Adipocyte (in vitro differentiated cells): ENCODE measurements at regions not wholly inside any gene's neighbourhood (a gene's known extent, or its start where the extent isn't known, plus 50 kb on each side); places are given as distances from the start of the nearest gene placed in this dataset.
"Not testable (repeated sequence)": the region's sequence is repeated elsewhere in the genome, so short reads cannot be mapped to it uniquely, and the experiment has no call there.

Experiments
- DNase-seq: peaks from one replicate; pipeline ENCODE4 v3.0.0-alpha.2; 2015; ENCODE audit warnings: low read depth
- H3K27me3 ChIP-seq: replicated peaks from 2 replicates; pipeline ENCODE4 v1.7.0; 2013; ENCODE audit warnings: mild to moderate bottlenecking, low read length, moderate library complexity; ENCODE audit not compliant: control insufficient read depth, insufficient read depth
- H3K36me3 ChIP-seq: 2 replicates; pipeline ENCODE4 v1.7.0; 2013; ENCODE audit warnings: low read length, mild to moderate bottlenecking, moderate library complexity; ENCODE audit not compliant: control insufficient read depth, insufficient read depth, severe bottlenecking
- H3K4me1 ChIP-seq: 2 replicates; pipeline ENCODE4 v1.7.0; 2013; ENCODE audit warnings: mild to moderate bottlenecking, low read length, moderate library complexity; ENCODE audit not compliant: control insufficient read depth, insufficient read depth
- H3K4me3 ChIP-seq: 2 replicates; pipeline ENCODE4 v1.7.0; 2013; ENCODE audit warnings: mild to moderate bottlenecking, low read length, moderate library complexity
- H3K9ac ChIP-seq: 2 replicates; pipeline ENCODE4 v1.7.0; 2013; ENCODE audit warnings: mild to moderate bottlenecking, low read length, moderate library complexity
- H3K9me3 ChIP-seq: 2 replicates; pipeline ENCODE4 v1.7.0; 2013; ENCODE audit warnings: mild to moderate bottlenecking, low read length, moderate library complexity; ENCODE audit not compliant: control insufficient read depth

GRCh38 chrX:13219991-13220764 lies 99.7 kb downstream of the ATXN3L start:
- Histone ChIP-seq H3K36me3 (no peaks in the 10 kb centered on the region), H3K9ac (no peak overlapping the region), H3K9me3 (peaks cover under 1% of the 10 kb centered on the region), H3K27me3 (peaks cover 5% of the 10 kb centered on the region), H3K4me1 (peaks cover 4% of the 10 kb centered on the region), H3K4me3 (no peak overlapping the region)
- DNase-seq, result peak; percentile 31

DNA sequence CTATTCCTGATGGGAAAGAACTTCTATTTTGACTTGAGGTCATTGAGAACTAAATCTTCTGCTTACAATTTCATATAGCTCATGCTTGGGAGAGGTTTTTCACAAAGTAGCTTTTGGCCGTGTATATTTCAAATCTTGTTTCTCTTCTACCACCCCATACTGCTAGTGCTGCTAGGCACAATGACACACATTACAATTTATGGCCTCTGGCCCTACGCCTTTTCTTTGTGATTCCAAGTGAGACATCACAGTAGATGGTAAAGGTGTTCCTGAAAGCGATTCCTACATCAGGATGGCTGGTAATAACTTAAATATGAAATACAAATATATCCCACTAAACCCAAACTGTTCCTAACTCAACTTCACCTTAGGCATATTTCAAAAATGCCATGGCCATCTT lies 101.1 kb downstream of the ATXN3L start:
- Histone ChIP-seq H3K4me3 (no peak overlapping the region), H3K9ac (no peak overlapping the region), H3K9me3 (peaks cover 4% of the 10 kb centered on the region), H3K4me1 (peaks cover 4% of the 10 kb centered on the region), H3K36me3 (no peaks in the 10 kb centered on the region), H3K27me3 (no peaks in the 10 kb centered on the region)
- no peak for DNase-seq

DNA sequence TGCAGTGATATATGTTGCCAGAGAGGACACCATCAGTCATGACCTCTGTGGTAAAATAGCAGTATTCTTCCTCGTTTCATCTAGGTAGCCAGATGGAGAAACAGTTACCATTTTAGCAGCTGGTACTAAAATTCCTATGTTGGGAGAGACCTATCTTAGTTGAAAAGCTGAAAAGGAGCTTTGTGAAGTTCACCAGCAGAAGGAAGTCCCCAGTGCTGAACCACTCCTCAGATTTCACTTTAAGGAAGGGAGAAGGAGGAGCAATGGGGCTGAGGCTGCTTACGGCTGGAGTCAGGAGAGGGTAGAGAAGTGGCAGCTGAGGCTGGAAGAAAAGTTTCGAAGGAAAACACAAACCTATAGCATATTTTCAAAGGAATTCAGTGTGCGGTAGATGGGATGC lies 103.7 kb downstream of the ATXN3L start:
- DNase-seq, result peak; percentile 33
- H3K9ac ChIP-seq, result peak overlapping the region; percentile 33
- no peak overlapping the region for H3K4me3 ChIP-seq
- H3K27me3 ChIP-seq, result no peaks in the 10 kb centered on the region
- peaks cover 4% of the 10 kb centered on the region for H3K9me3 ChIP-seq
- H3K4me1 ChIP-seq, result peaks cover 9% of the 10 kb centered on the region
- H3K36me3 ChIP-seq, result no peaks in the 10 kb centered on the region

GRCh38 chrX:13215729-13216128 lies 104.1 kb downstream of the ATXN3L start:
- H3K36me3 ChIP-seq, result no peaks in the 10 kb centered on the region
- peaks cover 9% of the 10 kb centered on the region for H3K4me1 ChIP-seq
- DNase-seq, result peak; percentile 59
- peak overlapping the region; percentile 33 for H3K9ac ChIP-seq
- H3K9me3 ChIP-seq, result peaks cover 4% of the 10 kb centered on the region
- H3K4me3 ChIP-seq, result no peak overlapping the region
- no peaks in the 10 kb centered on the region for H3K27me3 ChIP-seq

GRCh38 chrX:13212191-13212651 lies 107.6 kb downstream of the ATXN3L start:
- Histone ChIP-seq H3K27me3 (no peaks in the 10 kb centered on the region), H3K4me1 (peaks cover 9% of the 10 kb centered on the region), H3K9me3 (peaks cover 4% of the 10 kb centered on the region), H3K4me3 (no peak overlapping the region), H3K36me3 (no peaks in the 10 kb centered on the region), H3K9ac (peak overlapping the region; percentile 36)
- DNase-seq, result peak; percentile 34

- not testable (repeated sequence) for H3K4me3 ChIP-seq, H3K27me3 ChIP-seq, H3K9me3 ChIP-seq, DNase-seq, H3K9ac ChIP-seq, H3K36me3 ChIP-seq, H3K4me1 ChIP-seq
Measured at GRCh38 chrX:13210142-13210541, 109.7 kb downstream of the ATXN3L start.

DNA sequence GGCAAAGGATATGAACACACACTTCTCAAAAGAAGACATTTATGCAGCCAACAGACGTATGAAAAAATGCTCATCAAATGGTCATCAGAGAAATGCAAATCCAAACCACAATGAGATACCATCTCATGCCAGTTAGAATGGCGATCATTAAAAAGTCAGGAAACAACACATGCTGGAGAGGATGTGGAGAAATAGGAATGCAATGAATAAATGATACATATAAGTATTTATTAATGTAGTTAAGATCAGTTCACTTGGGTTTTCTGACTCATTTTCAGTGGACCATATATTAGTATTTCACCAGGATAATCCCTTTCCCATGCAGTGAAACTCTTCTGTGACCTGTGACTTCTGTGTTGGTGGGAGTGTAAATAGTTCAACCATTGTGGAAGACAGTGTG lies 110.1 kb downstream of the ATXN3L start:
- not testable (repeated sequence) for H3K4me3 ChIP-seq, H3K9ac ChIP-seq, DNase-seq, H3K36me3 ChIP-seq, H3K4me1 ChIP-seq, H3K27me3 ChIP-seq, H3K9me3 ChIP-seq

DNA sequence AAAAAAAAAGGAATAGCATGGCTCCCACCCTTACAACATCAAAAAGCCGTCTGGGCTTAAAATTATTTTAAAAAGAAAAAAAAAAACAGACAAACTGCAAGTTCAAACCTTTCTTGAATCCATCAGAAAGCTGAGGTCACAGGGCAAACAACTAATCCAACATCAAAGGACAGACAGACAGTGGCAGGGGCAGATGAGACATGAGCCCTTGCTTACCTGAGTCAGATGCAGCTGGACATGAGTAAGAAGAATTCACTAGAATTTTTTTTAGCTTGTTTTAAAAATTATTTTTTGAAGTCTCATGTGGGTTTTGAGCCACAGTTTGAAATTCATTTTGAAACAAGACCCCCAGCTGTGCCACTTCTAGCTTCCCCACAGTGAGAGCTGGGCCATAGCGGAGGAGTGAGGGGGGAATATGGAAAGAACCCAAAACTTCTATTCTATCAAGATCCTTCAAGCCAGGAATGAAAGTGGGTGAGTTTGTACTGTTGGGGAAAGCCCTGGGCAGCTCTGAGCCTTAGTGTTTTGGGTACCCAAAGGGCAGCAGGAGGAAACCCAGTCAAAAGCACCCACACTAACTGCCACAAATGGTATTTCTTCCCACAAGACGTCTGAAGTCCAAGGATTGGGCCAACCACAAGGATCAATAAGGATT lies 111.4 kb downstream of the ATXN3L start:
- H3K36me3 ChIP-seq, result no peaks in the 10 kb centered on the region
- no peaks in the 10 kb centered on the region for H3K9me3 ChIP-seq
- no peak for DNase-seq
- no peaks in the 10 kb centered on the region for H3K27me3 ChIP-seq
- no peak overlapping the region for H3K9ac ChIP-seq
- H3K4me3 ChIP-seq, result no peak overlapping the region
- peaks cover 5% of the 10 kb centered on the region for H3K4me1 ChIP-seq

- no peak for DNase-seq
- Histone ChIP-seq H3K4me3 (no peak overlapping the region), H3K9ac (no peak overlapping the region)
Measured at GRCh38 chrX:13203271-13203670, 116.6 kb downstream of the ATXN3L start.

GRCh38 chrX:13201605-13202219 lies 118.1 kb downstream of the ATXN3L start:
- Histone ChIP-seq H3K4me3 (no peak overlapping the region), H3K9me3 (no peaks in the 10 kb centered on the region), H3K36me3 (no peaks in the 10 kb centered on the region), H3K4me1 (no peaks in the 10 kb centered on the region), H3K9ac (no peak overlapping the region), H3K27me3 (peaks cover 8% of the 10 kb centered on the region)
- no peak for DNase-seq

More at GRCh38 chrX:13203271-13203670, 116.6 kb downstream of the ATXN3L start:
- H3K36me3 ChIP-seq, result no peaks in the 10 kb centered on the region
- no peaks in the 10 kb centered on the region for H3K9me3 ChIP-seq
- peaks cover 8% of the 10 kb centered on the region for H3K27me3 ChIP-seq
- no peaks in the 10 kb centered on the region for H3K4me1 ChIP-seq

GRCh38 chrX:13200398-13200797 lies 119.5 kb downstream of the ATXN3L start:
- Histone ChIP-seq H3K4me3 (no peak overlapping the region), H3K27me3 (peaks cover 13% of the 10 kb centered on the region), H3K4me1 (no peaks in the 10 kb centered on the region), H3K9me3 (no peaks in the 10 kb centered on the region), H3K9ac (no peak overlapping the region), H3K36me3 (no peaks in the 10 kb centered on the region)
- no peak for DNase-seq
